BE2C (cell line): ENCODE measurements at regions not wholly inside any gene's neighbourhood (a gene's known extent, or its start where the extent isn't known, plus 50 kb on each side); places are given as distances from the start of the nearest gene placed in this dataset.

ENCODE experiments used
- DNase-seq: peaks from one replicate; pipeline ENCODE4 v3.0.0-alpha.2; 2020
- H3K27me3 ChIP-seq: fragments of 250-450 bp; sonication (Bioruptor Pico); 2 replicates; pipeline ENCODE4 v1.5.1; 2020; ENCODE audit warnings: mild to moderate bottlenecking
- H3K36me3 ChIP-seq: fragments of 250-450 bp; sonication (Bioruptor Pico); 2 replicates; pipeline ENCODE4 v1.5.1; 2020; ENCODE audit warnings: mild to moderate bottlenecking
- H3K4me1 ChIP-seq: fragments of 250-450 bp; sonication (Bioruptor Pico); 2 replicates; pipeline ENCODE4 v1.5.1; 2020
- H3K4me3 ChIP-seq: 2 replicates; pipeline ENCODE4 v1.5.1; 2011; ENCODE audit warnings: low read depth, low read length
- H3K9me3 ChIP-seq: fragments of 250-450 bp; sonication (Bioruptor Pico); 2 replicates; pipeline ENCODE4 v1.5.1; 2020
- CTCF ChIP-seq: IDR thresholded peaks from 2 replicates; pipeline ENCODE4 v1.5.1; 2012; ENCODE audit warnings: mild to moderate bottlenecking, low read depth, low read length

- no peaks in the 10 kb centered on the region for H3K4me1 ChIP-seq
- H3K9me3 ChIP-seq, result no peaks in the 10 kb centered on the region
- no peaks in the 10 kb centered on the region for H3K27me3 ChIP-seq
- no peak for DNase-seq
- no peak for TF ChIP-seq CTCF
- no peaks in the 10 kb centered on the region for H3K36me3 ChIP-seq
- H3K4me3 ChIP-seq, result no peak overlapping the region
Measured at GRCh38 chr16:7278636-7279035, 54.0 kb upstream of the RBFOX1 start.

DNA sequence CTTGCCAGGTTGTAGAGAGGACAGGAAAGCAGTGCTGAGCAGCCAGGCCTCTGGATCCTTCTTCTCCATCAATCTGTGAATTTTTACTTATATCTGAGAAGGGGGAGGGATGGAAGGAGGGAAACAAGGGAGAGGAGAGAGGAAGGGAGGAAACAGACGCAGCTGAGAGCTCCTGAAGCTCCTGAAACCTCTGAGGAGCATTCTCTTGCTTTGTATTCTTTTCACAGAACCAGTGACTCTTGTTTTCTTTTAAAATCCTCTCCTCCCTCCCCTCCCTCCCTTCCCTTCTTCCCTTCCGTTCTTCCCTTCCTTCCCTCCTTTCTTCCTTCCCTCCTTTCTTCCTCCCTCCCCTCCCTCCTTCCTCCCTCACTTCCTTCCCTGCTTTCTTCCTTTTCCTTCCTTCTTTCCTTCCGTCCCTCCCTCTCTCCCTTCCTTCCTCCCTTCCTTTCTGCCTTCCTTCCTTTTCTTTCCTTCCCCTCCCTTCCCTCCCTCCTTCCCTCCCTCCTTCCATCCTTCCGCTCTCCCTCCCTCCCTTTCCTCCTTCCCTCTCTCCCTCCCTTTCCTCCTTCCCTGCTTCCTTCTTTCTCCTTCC is 60.0 kb upstream of the RBFOX1 start:
- Histone ChIP-seq H3K9me3 (no peaks in the 10 kb centered on the region), H3K36me3 (no peaks in the 10 kb centered on the region), H3K4me1 (no peaks in the 10 kb centered on the region), H3K4me3 (no peak overlapping the region), H3K27me3 (no peaks in the 10 kb centered on the region)
- TF ChIP-seq CTCF, result no peak
- DNase-seq, result no peak

DNA sequence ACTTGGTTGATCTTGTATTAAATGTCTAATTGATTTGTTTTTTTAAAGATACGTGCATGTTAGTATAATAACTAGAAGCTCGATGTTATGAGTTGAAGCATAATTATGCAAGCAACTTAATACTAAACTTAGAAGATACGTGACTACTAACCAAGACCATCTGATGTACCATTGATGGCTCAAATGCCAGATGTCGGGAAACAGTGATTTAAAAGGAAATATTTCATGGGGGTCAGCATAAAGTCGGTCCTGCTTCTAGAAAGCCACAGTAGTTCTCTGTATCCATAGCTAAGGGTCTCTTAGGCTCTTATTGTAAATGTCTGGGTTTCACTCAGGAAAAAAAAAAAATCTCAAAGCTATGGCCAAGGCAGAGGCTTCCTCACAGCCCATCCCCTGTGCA is 61.2 kb upstream of the RBFOX1 start:
- H3K4me1 ChIP-seq, result no peaks in the 10 kb centered on the region
- H3K9me3 ChIP-seq, result no peaks in the 10 kb centered on the region
- H3K36me3 ChIP-seq, result no peaks in the 10 kb centered on the region
- no peak overlapping the region for H3K4me3 ChIP-seq
- no peak for TF ChIP-seq CTCF
- no peak for DNase-seq
- H3K27me3 ChIP-seq, result no peaks in the 10 kb centered on the region

DNA sequence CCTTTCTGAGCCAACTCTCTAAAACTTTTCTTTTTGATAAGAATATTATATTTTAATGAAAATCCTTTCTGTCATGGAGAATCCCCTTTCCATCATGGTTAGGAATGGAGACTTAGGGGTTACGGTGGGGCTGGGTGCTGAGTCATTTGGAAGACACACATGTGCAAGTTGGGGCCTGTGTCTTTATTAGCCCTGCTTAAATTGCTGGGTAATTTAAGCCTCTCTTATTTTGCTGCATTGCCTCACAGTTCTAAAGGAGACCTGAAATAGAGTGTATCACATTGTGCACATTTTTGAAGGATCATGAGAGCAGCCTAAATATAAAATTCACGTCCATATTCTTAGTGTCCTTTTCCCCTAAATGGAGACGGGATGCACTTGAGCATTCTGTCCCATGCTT is 61.8 kb upstream of the RBFOX1 start:
- no peak for DNase-seq
- TF ChIP-seq CTCF, result no peak

DNA sequence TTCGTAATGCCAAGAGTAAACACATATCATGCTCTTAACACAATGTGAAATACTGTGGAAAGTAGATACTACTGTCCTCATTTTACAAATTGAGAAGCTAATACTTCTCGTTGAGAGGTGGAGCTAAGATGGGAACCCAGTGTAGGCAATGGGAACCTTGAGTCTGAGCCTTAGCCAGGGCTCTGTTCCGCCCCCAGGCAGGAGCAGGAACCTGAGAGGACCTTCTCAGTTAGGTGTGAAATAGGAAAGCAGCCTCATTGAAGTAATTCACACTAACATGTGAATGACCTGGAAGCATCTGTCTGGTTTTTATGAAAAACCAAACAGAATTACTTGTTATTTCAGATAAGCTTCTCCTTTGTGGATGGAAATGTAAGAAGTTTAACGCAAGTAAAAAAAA is 62.6 kb upstream of the RBFOX1 start:
- DNase-seq, result no peak
- H3K4me1 ChIP-seq, result no peaks in the 10 kb centered on the region
- TF ChIP-seq CTCF, result no peak
- H3K27me3 ChIP-seq, result no peaks in the 10 kb centered on the region
- no peak overlapping the region for H3K4me3 ChIP-seq
- no peaks in the 10 kb centered on the region for H3K9me3 ChIP-seq
- no peaks in the 10 kb centered on the region for H3K36me3 ChIP-seq

More for the DNA sequence above, 61.8 kb upstream of the RBFOX1 start:
- no peaks in the 10 kb centered on the region for H3K36me3 ChIP-seq
- H3K4me1 ChIP-seq, result no peaks in the 10 kb centered on the region
- H3K4me3 ChIP-seq, result no peak overlapping the region
- H3K27me3 ChIP-seq, result no peaks in the 10 kb centered on the region
- H3K9me3 ChIP-seq, result no peaks in the 10 kb centered on the region

DNA sequence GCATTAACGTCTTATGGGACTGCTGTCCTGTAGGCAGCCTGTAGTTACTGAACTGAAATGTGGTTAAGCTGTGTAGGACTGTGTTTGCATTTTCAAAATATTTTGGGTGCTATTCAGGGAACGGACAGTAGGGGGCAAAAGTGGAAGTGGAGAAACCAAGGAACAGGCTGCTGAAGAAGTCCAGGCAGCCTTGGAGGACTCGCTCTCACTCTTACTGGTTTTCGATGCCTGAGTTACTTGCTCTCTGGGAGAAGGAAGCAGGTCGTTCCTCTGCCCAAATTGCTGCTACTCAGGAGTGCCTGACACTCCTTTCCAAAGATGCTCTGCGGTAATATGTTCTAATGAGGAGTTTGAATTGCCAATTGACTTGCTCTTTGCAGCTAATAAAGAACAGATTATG is 64.5 kb upstream of the RBFOX1 start:
- Histone ChIP-seq H3K27me3 (no peaks in the 10 kb centered on the region), H3K9me3 (no peaks in the 10 kb centered on the region), H3K4me3 (no peak overlapping the region), H3K36me3 (no peaks in the 10 kb centered on the region), H3K4me1 (no peaks in the 10 kb centered on the region)
- peak; percentile 52 for TF ChIP-seq CTCF
- DNase-seq, result no peak
